Naive thymus-derived CD8-positive, alpha-beta T cell (primary cell): ENCODE measurements at regions not wholly inside any gene's neighbourhood (a gene's known extent, or its start where the extent isn't known, plus 50 kb on each side); places are given as distances from the start of the nearest gene placed in this dataset.

Experiments used
- ATAC-seq, 2 donors: fragments of 150-1000 bp; cut with Tn5 transposase in 1 of 2; sonication (Bioruptor Pico), chemical (Tn5 transposase) in 1 of 2; 1 replicate in 1 of 2; 2 replicates in 1 of 2; pipeline ENCODE4 v1.10.0; 2021; ENCODE audit warnings: mild to moderate bottlenecking in 2 of 2, moderate library complexity in 2 of 2
- POLR2A ChIA-PET: fragments of 350-600 bp; sonication (Branson Sonifier 250); formaldehyde crosslinking; loops from one replicate; lab custom pipeline; 2021; ENCODE audit warnings: antibody characterized with exemption; lab: Charles Lee
- DNase-seq, 10 donors: peaks; one replicate each; pipeline versions ENCODE4 v3.0.0 to v3.0.0-alpha.2; 2020 to 2022
- H3K27ac Mint-ChIP-seq, 10 donors: one replicate each; pipeline ENCODE4 v1.8.0; 2020 to 2022; ENCODE audit warnings: mild to moderate bottlenecking in 10 of 10, mixed read lengths in 10 of 10, moderate library complexity in 4 of 10, inconsistent platforms in 1 of 10
- H3K27me3 Mint-ChIP-seq, 5 donors: one replicate each; pipeline ENCODE4 v1.8.0; 2021 to 2022; ENCODE audit warnings: mixed read lengths in 5 of 5
- H3K36me3 Mint-ChIP-seq, 3 donors: one replicate each; pipeline ENCODE4 v1.8.0; 2020 to 2022; ENCODE audit warnings: mixed read lengths in 3 of 3, mild to moderate bottlenecking in 2 of 3, inconsistent platforms in 1 of 3
- H3K4me1 Mint-ChIP-seq, 4 donors: one replicate each; pipeline ENCODE4 v1.8.0; 2021 to 2022; ENCODE audit warnings: mixed read lengths in 4 of 4
- H3K4me3 Mint-ChIP-seq, 10 donors: one replicate each; pipeline ENCODE4 v1.8.0; 2020 to 2022; ENCODE audit warnings: mild to moderate bottlenecking in 10 of 10, mixed read lengths in 10 of 10, moderate library complexity in 6 of 10, inconsistent platforms in 1 of 10
- H3K9me3 Mint-ChIP-seq, 9 donors: one replicate each; pipeline ENCODE4 v1.8.0; 2020 to 2022; ENCODE audit warnings: mixed read lengths in 9 of 9, mild to moderate bottlenecking in 3 of 9, inconsistent platforms in 1 of 9, moderate library complexity in 1 of 9

DNA sequence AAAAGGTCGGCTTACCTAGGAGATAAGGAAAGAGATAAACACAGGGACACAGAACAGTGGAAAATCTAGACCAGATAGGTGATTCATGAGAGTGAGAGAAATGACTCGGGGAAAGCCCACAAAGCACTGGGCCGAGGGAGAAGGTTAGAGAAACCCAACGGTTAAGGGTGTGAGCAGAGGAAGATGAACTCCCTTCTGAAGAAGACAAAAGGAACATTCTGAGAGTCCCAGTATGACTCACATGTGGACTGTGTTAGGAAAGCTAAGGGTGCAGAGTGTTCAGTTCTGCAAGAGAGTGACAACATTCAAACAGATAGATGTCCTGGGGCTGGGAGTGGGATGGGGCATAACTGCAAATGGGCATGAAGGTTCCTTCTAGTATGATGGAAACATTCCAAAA lies 83.0 kb downstream of the CNTN3 start:
- Mint-ChIP-seq H3K9me3 (peaks cover 4 to 28% (median 11%) of the 10 kb centered on the region in 9 donors), H3K4me1 (no peaks in the 10 kb centered on the region), H3K36me3 (no peaks in the 10 kb centered on the region), H3K4me3 (no peak overlapping the region), H3K27me3 (no peaks in the 10 kb centered on the region), H3K27ac (no peak overlapping the region)
- DNase-seq: no peak
- POLR2A ChIA-PET: no interaction called here
- no peak for ATAC-seq

DNA sequence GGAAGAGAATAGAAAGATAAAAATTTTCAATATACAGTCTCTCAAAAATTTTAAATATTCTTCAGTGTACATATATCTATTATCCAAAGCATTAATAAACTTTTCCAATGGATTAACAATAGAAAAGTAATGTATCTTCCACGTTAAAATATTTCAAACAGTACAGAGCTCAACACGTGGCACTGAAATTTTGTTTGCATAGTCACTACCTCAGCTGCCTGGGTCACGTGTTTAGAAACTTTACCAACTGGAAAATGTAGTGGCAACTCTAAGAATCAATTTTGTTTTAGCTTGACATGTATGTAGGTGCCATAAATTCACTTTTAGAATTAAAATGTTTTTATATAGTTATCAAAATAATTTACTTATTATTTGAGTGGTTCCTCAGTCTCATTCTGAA lies 85.3 kb downstream of the CNTN3 start:
- H3K36me3 Mint-ChIP-seq: no peaks in the 10 kb centered on the region
- H3K27me3 Mint-ChIP-seq: no peaks in the 10 kb centered on the region
- no peak for ATAC-seq
- POLR2A ChIA-PET: no interaction called here
- no peak for DNase-seq
- no peak overlapping the region for H3K27ac Mint-ChIP-seq
- H3K9me3 Mint-ChIP-seq: peaks cover 4 to 32% (median 13%) of the 10 kb centered on the region in 9 donors
- H3K4me3 Mint-ChIP-seq: no peak overlapping the region
- H3K4me1 Mint-ChIP-seq: no peaks in the 10 kb centered on the region

DNA sequence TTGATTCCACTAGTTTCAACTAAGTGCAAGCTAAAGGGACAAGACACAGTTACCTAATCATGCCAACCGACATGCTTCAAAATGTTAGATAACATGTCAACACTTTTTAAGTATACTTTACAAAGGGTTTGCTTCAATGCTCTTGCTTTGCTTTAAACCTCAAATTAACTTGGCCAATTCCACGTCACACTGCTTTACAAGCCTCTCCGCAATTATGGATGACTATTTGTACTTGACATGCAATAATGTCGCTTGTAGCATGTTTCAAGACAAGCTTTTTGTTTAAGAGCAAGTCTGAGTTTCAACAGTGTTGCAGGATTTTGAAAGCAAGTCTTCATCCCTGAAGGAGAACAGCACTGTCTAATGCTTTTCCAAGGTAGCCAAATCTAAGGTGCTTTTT lies 86.9 kb downstream of the CNTN3 start:
- Mint-ChIP-seq H3K36me3 (no peaks in the 10 kb centered on the region), H3K4me1 (no peaks in the 10 kb centered on the region), H3K9me3 (peaks cover 4 to 32% (median 11%) of the 10 kb centered on the region in 9 donors), H3K27me3 (no peaks in the 10 kb centered on the region), H3K27ac (no peak overlapping the region), H3K4me3 (no peak overlapping the region)
- ATAC-seq (no peak), DNase-seq (no peak)
- POLR2A ChIA-PET: no interaction called here

DNA sequence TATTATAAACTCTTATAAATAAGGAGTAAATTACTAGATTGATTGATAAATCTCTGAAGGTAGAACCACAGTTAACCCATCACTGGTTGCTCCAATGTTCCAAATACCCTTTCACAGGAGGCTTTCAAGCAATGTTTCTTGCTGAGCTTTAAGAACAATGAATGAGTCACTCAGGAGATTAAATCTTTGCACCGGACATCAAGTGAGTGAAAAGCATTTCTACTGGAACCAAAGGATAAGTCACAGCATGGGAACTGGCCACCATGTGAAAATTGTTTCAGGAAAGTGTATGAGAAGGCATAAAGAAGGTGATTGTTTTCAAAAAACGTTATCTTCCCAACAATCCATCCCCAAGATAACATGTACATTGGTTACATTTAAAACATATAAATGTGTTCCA lies 90.6 kb downstream of the CNTN3 start:
- POLR2A ChIA-PET: no interaction called here
- no peaks in the 10 kb centered on the region for H3K36me3 Mint-ChIP-seq
- H3K4me1 Mint-ChIP-seq: no peaks in the 10 kb centered on the region
- no peak for DNase-seq
- no peak overlapping the region for H3K27ac Mint-ChIP-seq
- H3K4me3 Mint-ChIP-seq: no peak overlapping the region
- no peak for ATAC-seq
- H3K9me3 Mint-ChIP-seq: peaks cover 0 to 12% (median 0%) of the 10 kb centered on the region in 9 donors
- H3K27me3 Mint-ChIP-seq: no peaks in the 10 kb centered on the region

DNA sequence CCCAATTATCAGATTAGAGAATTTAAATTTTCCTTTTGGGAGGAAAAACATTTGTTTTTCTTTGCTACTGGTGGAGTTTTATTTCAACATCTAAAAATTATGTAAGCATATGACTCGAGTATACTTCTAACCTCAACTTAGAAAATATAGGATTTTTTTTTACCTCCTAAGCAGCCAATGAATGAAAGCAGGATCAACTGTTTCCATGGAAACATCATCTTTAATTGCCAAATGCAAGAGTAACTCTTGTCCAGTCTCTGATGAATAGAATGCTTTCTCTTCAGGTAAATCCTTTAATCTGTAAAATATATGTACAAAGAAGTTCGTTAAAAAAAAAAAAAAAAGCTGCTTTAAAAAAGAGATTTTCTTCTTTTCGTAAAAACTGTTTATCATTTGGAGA lies 93.6 kb downstream of the CNTN3 start:
- H3K27ac Mint-ChIP-seq: no peak overlapping the region
- no peak overlapping the region for H3K4me3 Mint-ChIP-seq
- POLR2A ChIA-PET: no interaction called here
- ATAC-seq (no peak), DNase-seq (no peak)
- H3K36me3 Mint-ChIP-seq: no peaks in the 10 kb centered on the region
- peaks cover 0 to 18% (median 3%) of the 10 kb centered on the region in 9 donors for H3K9me3 Mint-ChIP-seq
- no peaks in the 10 kb centered on the region for H3K27me3 Mint-ChIP-seq
- no peaks in the 10 kb centered on the region for H3K4me1 Mint-ChIP-seq

DNA sequence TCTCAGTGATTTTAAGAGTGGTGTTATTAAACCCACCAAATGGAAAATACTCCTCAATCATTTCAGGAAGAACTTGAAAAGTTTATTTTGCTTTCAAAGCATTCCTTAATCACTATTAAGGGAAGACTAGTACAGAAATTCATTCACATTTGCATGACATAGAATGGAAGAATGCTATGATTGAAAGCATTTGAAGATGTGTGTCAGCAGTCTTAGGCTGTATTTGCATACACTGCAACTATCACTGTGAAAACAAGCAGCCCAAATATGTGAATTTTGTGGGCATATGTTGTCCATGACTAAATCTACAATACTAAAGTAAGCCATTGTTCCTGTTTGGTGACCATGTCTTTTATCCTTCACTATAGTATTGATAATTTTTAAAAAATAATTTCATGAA lies 95.8 kb downstream of the CNTN3 start:
- DNase-seq (no peak), ATAC-seq (no peak)
- Mint-ChIP-seq H3K27me3 (no peaks in the 10 kb centered on the region), H3K36me3 (no peaks in the 10 kb centered on the region), H3K4me1 (no peaks in the 10 kb centered on the region), H3K27ac (no peak overlapping the region), H3K9me3 (peaks cover 0 to 22% (median 3%) of the 10 kb centered on the region in 9 donors), H3K4me3 (no peak overlapping the region)
- POLR2A ChIA-PET: no interaction called here

DNA sequence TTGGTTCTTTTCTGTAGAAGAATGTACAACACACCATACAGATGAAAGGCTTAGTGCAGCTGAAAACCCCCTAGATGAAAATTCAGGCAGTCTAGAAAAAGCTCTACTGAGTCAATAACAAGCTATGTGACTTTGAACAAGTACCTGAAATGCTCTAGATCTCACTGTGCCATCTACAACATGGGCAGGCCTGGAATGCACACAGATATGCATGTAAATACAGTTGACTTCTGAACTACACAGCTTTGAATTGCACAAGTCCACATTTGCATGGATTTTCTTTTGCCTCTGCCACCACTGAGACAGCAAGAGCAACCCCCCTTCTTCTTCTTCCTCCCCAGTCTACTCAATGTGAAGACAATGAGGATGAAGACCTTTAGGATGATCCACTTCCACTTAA lies 98.4 kb downstream of the CNTN3 start:
- Mint-ChIP-seq H3K27me3 (no peaks in the 10 kb centered on the region), H3K4me3 (no peak overlapping the region), H3K4me1 (no peaks in the 10 kb centered on the region), H3K36me3 (no peaks in the 10 kb centered on the region), H3K27ac (no peak overlapping the region), H3K9me3 (peaks cover 0 to 22% (median 3%) of the 10 kb centered on the region in 9 donors)
- DNase-seq (no peak), ATAC-seq (no peak)
- POLR2A ChIA-PET: no interaction called here

DNA sequence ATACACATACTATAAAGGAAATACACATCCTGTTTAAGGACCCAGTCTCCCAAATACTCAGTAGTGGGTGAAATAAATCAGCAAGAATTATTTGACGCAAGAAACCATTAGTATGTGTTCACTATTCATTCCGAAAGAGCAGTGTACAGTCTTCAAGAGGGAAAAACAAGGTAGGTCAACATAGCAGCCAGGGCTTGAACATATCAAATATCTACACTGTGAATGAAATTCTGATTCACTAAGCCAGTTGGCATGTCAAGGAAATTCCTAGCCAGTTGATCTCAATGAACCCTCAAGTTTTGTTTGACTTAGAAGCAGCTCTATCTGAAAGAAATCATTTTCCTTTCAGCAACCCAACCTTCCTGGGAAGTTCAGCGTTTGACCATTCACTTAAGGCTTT lies 99.0 kb downstream of the CNTN3 start:
- no peak for ATAC-seq
- peaks cover 0 to 22% (median 3%) of the 10 kb centered on the region in 9 donors for H3K9me3 Mint-ChIP-seq
- H3K4me1 Mint-ChIP-seq: no peaks in the 10 kb centered on the region
- no peak overlapping the region for H3K4me3 Mint-ChIP-seq
- POLR2A ChIA-PET: no interaction called here
- DNase-seq: no peak
- H3K27me3 Mint-ChIP-seq: no peaks in the 10 kb centered on the region
- no peak overlapping the region for H3K27ac Mint-ChIP-seq
- no peaks in the 10 kb centered on the region for H3K36me3 Mint-ChIP-seq

DNA sequence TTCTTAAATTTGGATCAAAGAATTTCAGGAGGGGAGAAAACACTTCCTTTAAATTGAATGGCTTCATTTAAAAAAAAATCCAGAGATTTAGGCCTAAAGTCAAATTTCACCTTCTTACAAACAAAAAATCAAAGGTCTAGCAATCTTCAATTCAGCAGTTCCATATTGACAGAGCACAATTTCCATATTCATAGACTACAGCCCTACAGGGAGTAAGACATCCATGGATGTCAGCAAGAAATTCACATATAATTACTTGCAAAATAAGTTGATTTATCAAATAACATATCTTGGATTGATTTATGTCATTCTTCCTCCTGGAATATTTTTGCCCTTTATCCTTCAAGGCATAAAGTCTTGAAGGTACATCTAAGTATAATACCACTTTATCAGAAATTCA lies 103.4 kb downstream of the CNTN3 start:
- H3K27me3 Mint-ChIP-seq: no peaks in the 10 kb centered on the region
- ATAC-seq (no peak), DNase-seq (no peak)
- H3K27ac Mint-ChIP-seq: no peak overlapping the region
- H3K36me3 Mint-ChIP-seq: no peaks in the 10 kb centered on the region
- no peaks in the 10 kb centered on the region for H3K4me1 Mint-ChIP-seq
- no peak overlapping the region for H3K4me3 Mint-ChIP-seq
- POLR2A ChIA-PET: no interaction called here
- peaks cover 0 to 5% (median 2%) of the 10 kb centered on the region in 9 donors for H3K9me3 Mint-ChIP-seq

DNA sequence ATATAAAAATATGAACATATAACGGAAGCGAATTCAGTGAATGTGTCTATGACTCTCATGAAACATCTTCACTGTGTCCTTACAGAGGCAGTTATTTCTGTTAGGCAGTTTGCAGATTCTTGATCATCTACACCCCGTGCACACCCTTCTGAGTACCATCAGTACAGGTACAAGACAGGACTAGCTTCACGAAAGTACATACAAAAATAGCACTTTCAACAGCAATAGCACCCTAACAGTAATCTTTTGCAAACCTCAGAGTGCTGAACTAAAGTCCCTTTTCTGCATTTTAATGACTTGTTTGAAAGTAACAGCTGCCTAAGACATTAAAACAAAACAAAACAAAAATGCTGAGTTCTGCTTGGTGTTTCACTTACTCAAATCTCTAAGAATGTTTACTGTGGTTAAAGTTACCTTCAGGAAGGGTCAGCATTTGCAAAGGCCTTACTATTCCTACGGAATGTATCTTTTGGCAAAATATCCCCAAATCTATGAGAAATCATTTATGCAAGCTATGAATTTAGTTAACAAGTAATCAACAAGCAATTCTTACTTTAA lies 104.1 kb downstream of the CNTN3 start:
- POLR2A ChIA-PET: no interaction called here
- no peaks in the 10 kb centered on the region for H3K36me3 Mint-ChIP-seq
- no peaks in the 10 kb centered on the region for H3K27me3 Mint-ChIP-seq
- H3K4me1 Mint-ChIP-seq: no peaks in the 10 kb centered on the region
- ATAC-seq: no peak
- H3K27ac Mint-ChIP-seq: no peak overlapping the region
- no peak overlapping the region for H3K4me3 Mint-ChIP-seq
- H3K9me3 Mint-ChIP-seq: peaks cover 0 to 4% (median 0%) of the 10 kb centered on the region in 9 donors
- no peak for DNase-seq

DNA sequence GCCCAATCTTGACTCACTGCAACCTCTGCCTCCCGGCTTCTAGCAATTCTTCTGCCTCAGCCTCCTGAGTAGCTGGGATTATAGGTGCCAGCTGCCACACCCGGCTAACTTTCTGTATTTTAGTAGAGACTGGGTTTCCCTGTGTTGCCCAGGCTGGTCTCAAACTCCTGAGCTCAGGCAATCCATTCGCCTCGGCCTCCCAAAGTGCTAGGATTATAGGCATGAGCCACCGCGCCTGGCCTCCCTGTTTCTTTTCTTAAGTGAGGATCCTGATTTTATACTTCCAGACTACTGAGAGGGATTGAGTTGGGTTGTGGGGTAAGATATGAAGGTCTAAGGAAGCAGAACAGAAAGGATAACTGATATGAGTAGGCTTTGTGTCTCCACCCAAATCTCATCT lies 106.8 kb downstream of the CNTN3 start:
- H3K27me3 Mint-ChIP-seq: no peaks in the 10 kb centered on the region
- no peak overlapping the region for H3K27ac Mint-ChIP-seq
- no peak for DNase-seq
- no peaks in the 10 kb centered on the region for H3K4me1 Mint-ChIP-seq
- POLR2A ChIA-PET: no interaction called here
- H3K4me3 Mint-ChIP-seq: no peak overlapping the region
- H3K9me3 Mint-ChIP-seq: peaks cover 0 to 7% (median 2%) of the 10 kb centered on the region in 9 donors
- H3K36me3 Mint-ChIP-seq: peaks cover 0 to 2% (median 0%) of the 10 kb centered on the region in 3 donors
- ATAC-seq: no peak

DNA sequence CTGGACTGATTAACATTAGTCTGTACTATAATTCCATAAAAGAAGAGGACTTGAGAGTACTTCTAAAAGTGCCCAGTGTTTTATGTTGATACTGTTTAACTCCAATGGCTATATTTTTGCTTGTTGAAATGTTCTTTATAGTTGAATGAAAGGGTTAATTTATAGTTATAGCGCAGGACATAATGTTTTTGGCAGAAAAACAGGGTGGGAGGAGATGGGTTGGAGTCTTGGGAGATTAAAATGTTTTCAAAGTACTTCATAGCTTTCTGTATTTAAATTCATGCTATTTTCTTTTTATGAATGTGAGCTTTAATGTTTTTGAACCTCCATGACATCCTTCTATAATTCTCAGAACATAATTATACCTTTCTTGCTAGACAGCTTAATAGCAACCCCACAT lies 108.2 kb downstream of the CNTN3 start:
- Mint-ChIP-seq H3K36me3 (peaks cover 0 to 4% (median 0%) of the 10 kb centered on the region in 3 donors), H3K27ac (no peak overlapping the region)
- POLR2A ChIA-PET: no interaction called here

DNA sequence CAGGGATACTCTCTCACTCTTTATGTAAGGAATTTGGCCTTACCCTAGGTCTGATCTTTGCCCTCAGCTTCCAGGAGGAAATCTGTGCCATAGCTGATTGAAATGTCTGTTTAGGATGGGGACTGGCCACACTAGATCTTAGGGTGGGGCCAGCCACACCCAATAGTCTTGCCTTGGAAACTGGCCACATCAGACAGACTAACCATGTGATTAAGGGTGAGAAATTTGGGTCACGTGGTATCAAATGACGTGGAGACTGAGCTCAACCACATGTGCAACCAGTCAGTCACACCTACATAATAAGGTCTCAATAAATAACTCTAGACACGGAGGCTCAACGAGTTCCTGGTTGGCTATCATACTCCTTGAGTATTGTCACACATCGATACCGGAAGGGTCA lies 113.5 kb downstream of the CNTN3 start:
- DNase-seq: no peak
- Mint-ChIP-seq H3K4me3 (no peak overlapping the region), H3K4me1 (no peaks in the 10 kb centered on the region), H3K9me3 (peaks cover 0 to 13% (median 3%) of the 10 kb centered on the region in 9 donors), H3K36me3 (peaks cover 0 to 4% (median 0%) of the 10 kb centered on the region in 3 donors), H3K27me3 (no peaks in the 10 kb centered on the region), H3K27ac (no peak overlapping the region)
- POLR2A ChIA-PET: no interaction called here
- no peak for ATAC-seq

More for the DNA sequence above, 108.2 kb downstream of the CNTN3 start:
- no peak for ATAC-seq
- Mint-ChIP-seq H3K27me3 (no peaks in the 10 kb centered on the region), H3K9me3 (peaks cover 0 to 13% (median 3%) of the 10 kb centered on the region in 9 donors), H3K4me3 (no peak overlapping the region), H3K4me1 (no peaks in the 10 kb centered on the region)
- no peak for DNase-seq

DNA sequence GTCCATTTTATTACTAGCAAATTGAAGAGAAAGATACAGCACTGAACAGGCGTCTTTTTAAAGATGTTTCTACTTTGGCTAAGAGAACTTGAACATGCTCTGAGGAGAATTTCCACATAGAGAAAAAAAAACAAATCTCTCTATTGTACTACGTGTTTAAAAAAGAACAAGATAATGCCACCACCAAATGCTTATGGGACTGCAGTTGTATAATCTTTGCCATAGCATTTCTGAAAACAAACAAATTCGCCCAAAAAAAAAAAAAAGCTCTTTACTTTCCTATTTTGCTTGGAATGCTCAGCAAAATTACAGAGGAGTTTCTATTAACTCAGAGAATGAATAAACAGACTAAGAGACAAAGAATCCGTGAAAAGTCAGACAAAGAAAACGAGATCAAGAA lies 114.2 kb downstream of the CNTN3 start:
- DNase-seq (no peak), ATAC-seq (no peak)
- peaks cover 0 to 4% (median 0%) of the 10 kb centered on the region in 3 donors for H3K36me3 Mint-ChIP-seq
- H3K9me3 Mint-ChIP-seq: peaks cover 0 to 13% (median 3%) of the 10 kb centered on the region in 9 donors
- H3K4me3 Mint-ChIP-seq: no peak overlapping the region
- no peak overlapping the region for H3K27ac Mint-ChIP-seq
- H3K4me1 Mint-ChIP-seq: no peaks in the 10 kb centered on the region
- no peaks in the 10 kb centered on the region for H3K27me3 Mint-ChIP-seq
- POLR2A ChIA-PET: no interaction called here
